Neural cell (in vitro differentiated cells): ENCODE measurements at regions not wholly inside any gene's neighbourhood (a gene's known extent, or its start where the extent isn't known, plus 50 kb on each side); places are given as distances from the start of the nearest gene placed in this dataset.

Source experiments
- CTCF ChIP-seq: fragments of 450-650 bp; IDR thresholded peaks from 2 replicates; pipeline ENCODE4 v1.5.1; 2014; ENCODE audit warnings: antibody characterized with exemption, mild to moderate bottlenecking, moderate library complexity; ENCODE audit not compliant: poor library complexity, severe bottlenecking
- EP300 ChIP-seq: fragments of 450-650 bp; conservative IDR thresholded peaks from 2 replicates; pipeline ENCODE4 v1.6.1; 2014; ENCODE audit warnings: antibody characterized with exemption, mild to moderate bottlenecking, moderate library complexity; ENCODE audit not compliant: poor library complexity, severe bottlenecking
- POLR2AphosphoS5 ChIP-seq: IDR thresholded peaks from 2 replicates; pipeline ENCODE4 v1.6.1; 2012
- SMC3 ChIP-seq: fragments of 450-650 bp; conservative IDR thresholded peaks from 2 replicates; pipeline ENCODE4 v1.6.1; 2014; ENCODE audit warnings: antibody characterized with exemption, mild to moderate bottlenecking, moderate library complexity; ENCODE audit not compliant: poor library complexity

GRCh38 chr12:91579516-91580263 is 397.1 kb upstream of the DCN start:
- TF ChIP-seq CTCF, result no peak
- no peak for TF ChIP-seq SMC3
- TF ChIP-seq EP300, result no peak
- TF ChIP-seq POLR2AphosphoS5, result no peak
